GM23338 (cell line): ENCODE measurements at regions not wholly inside any gene's neighbourhood (a gene's known extent, or its start where the extent isn't known, plus 50 kb on each side); places are given as distances from the start of the nearest gene placed in this dataset.

ENCODE experiments used
- ATAC-seq: fragments of 200-7000 bp; cut with Tn5 transposase; 3 replicates; pipeline ENCODE4 v1.9.1; 2020
- DNase-seq: peaks from one replicate; pipeline ENCODE4 v3.0.0-alpha.2; 2015; ENCODE audit warnings: low spot score
- H2AFZ ChIP-seq: fragments of 200-600 bp; sonication (generic); 2 replicates; pipeline ENCODE4 v1.8.0; 2016; ENCODE audit warnings: antibody characterized with exemption, mild to moderate bottlenecking, moderate library complexity
- H3F3A ChIP-seq: fragments of 200-600 bp; sonication (generic); replicated peaks from 2 replicates; pipeline ENCODE4 v1.8.0; 2017; ENCODE audit warnings: antibody characterized with exemption, mixed run types, low read depth
- H3K27ac ChIP-seq: fragments of 200-600 bp; sonication (generic); 2 replicates; pipeline ENCODE4 v1.6.1; 2016; ENCODE audit warnings: low read depth
- H3K27me3 ChIP-seq: fragments of 200-600 bp; sonication (generic); 2 replicates; pipeline ENCODE4 v1.8.0; 2016; ENCODE audit warnings: mild to moderate bottlenecking, mixed run types, moderate library complexity; ENCODE audit not compliant: insufficient read depth
- H3K36me3 ChIP-seq: fragments of 200-600 bp; sonication (generic); 2 replicates; pipeline ENCODE4 v1.8.0; 2016; ENCODE audit warnings: mild to moderate bottlenecking; ENCODE audit not compliant: insufficient read depth
- H3K4me1 ChIP-seq: fragments of 200-600 bp; sonication (generic); 2 replicates; pipeline ENCODE4 v1.8.0; 2016; ENCODE audit warnings: mild to moderate bottlenecking, moderate library complexity; ENCODE audit not compliant: insufficient read depth
- H3K4me2 ChIP-seq: fragments of 200-600 bp; sonication (generic); 2 replicates; pipeline ENCODE4 v1.7.1; 2017; ENCODE audit warnings: mixed run types
- H3K4me3 ChIP-seq: fragments of 200-600 bp; sonication (generic); 2 replicates; pipeline ENCODE4 v1.6.1; 2016; ENCODE audit warnings: mixed run types
- H3K79me2 ChIP-seq: fragments of 200-600 bp; sonication (generic); replicated peaks from 2 replicates; pipeline ENCODE4 v1.8.0; 2017; ENCODE audit warnings: mild to moderate bottlenecking; ENCODE audit not compliant: insufficient read depth
- H3K9me2 ChIP-seq: fragments of 200-600 bp; sonication (generic); 2 replicates; pipeline ENCODE4 v1.8.0; 2017; ENCODE audit not compliant: insufficient read depth
- H4K20me1 ChIP-seq: fragments of 200-600 bp; sonication (generic); replicated peaks from 2 replicates; pipeline ENCODE4 v1.8.0; 2017; ENCODE audit warnings: mild to moderate bottlenecking; ENCODE audit not compliant: insufficient read depth
- H3K27ac Mint-ChIP-seq: 2 replicates; pipeline ENCODE4 v1.8.0; 2020; ENCODE audit warnings: inconsistent platforms, mild to moderate bottlenecking, moderate library complexity, mixed read lengths
- H3K27me3 Mint-ChIP-seq: 3 replicates; pipeline ENCODE4 v1.8.0; 2022; ENCODE audit warnings: low read depth, mild to moderate bottlenecking, moderate library complexity, mixed read lengths, inconsistent platforms; ENCODE audit not compliant: insufficient read depth, poor library complexity
- H3K36me3 Mint-ChIP-seq: 3 replicates; pipeline ENCODE4 v1.8.0; 2021; ENCODE audit warnings: low read depth, mild to moderate bottlenecking, inconsistent platforms, moderate library complexity, mixed read lengths
- H3K4me1 Mint-ChIP-seq: 3 replicates; pipeline ENCODE4 v1.8.0; 2020; ENCODE audit warnings: mild to moderate bottlenecking, inconsistent platforms, mixed read lengths
- H3K4me3 Mint-ChIP-seq: 3 replicates; pipeline ENCODE4 v1.8.0; 2021; ENCODE audit warnings: moderate library complexity, mild to moderate bottlenecking, inconsistent platforms, mixed read lengths
- H3K9me3 Mint-ChIP-seq: 3 replicates; pipeline ENCODE4 v1.8.0; 2020; ENCODE audit warnings: moderate library complexity, mild to moderate bottlenecking, inconsistent platforms, mixed read lengths
- CREB1 ChIP-seq: fragments of 250-450 bp; sonication (Bioruptor Pico); IDR thresholded peaks from 2 replicates; pipeline ENCODE4 v1.5.0; 2020; ENCODE audit warnings: low read depth, mild to moderate bottlenecking, moderate library complexity
- CTCF ChIP-seq, 2 experiments: fragments of 200-600 bp in 1 of 2; sonication (generic) in 1 of 2; conservative IDR thresholded peaks; 2 replicates each; pipeline versions ENCODE4 v1.5.1 to v1.6.1; 2016 to 2017; ENCODE audit warnings: antibody characterized with exemption in 2 of 2, low read depth in 2 of 2, mild to moderate bottlenecking in 2 of 2, moderate library complexity in 1 of 2
- ETS1 ChIP-seq: IDR thresholded peaks from 2 replicates; pipeline ENCODE4 v1.6.1; 2016; ENCODE audit warnings: antibody characterized with exemption
- EZH2 ChIP-seq: fragments of 200-600 bp; sonication (generic); IDR thresholded peaks from one replicate; pipeline ENCODE4 v1.8.0; 2017; ENCODE audit warnings: antibody characterized with exemption, mild to moderate bottlenecking, low read depth; ENCODE audit not compliant: unreplicated experiment
- EZH2phosphoT487 ChIP-seq: fragments of 200-600 bp; sonication (generic); IDR thresholded peaks from one replicate; pipeline ENCODE4 v1.8.1; 2018; ENCODE audit warnings: antibody characterized with exemption; ENCODE audit not compliant: unreplicated experiment
- JUNB ChIP-seq: IDR thresholded peaks from one replicate; pipeline ENCODE4 v1.6.1; 2016; ENCODE audit warnings: antibody characterized with exemption; ENCODE audit not compliant: unreplicated experiment
- NANOG ChIP-seq: IDR thresholded peaks from 2 replicates; pipeline ENCODE4 v1.6.1; 2016; ENCODE audit warnings: antibody characterized with exemption, borderline replicate concordance
- POLR2AphosphoS5 ChIP-seq: IDR thresholded peaks from 2 replicates; pipeline ENCODE4 v1.6.1; 2016; ENCODE audit warnings: antibody characterized with exemption, low read depth
- STAT1 ChIP-seq: IDR thresholded peaks from one replicate; pipeline ENCODE4 v1.6.1; 2016; ENCODE audit warnings: antibody characterized with exemption; ENCODE audit not compliant: unreplicated experiment
- ZNF114 ChIP-seq: fragments of 250-450 bp; sonication (Bioruptor Pico); IDR thresholded peaks from 2 replicates; pipeline ENCODE4 v1.5.0; 2020; ENCODE audit warnings: mild to moderate bottlenecking, moderate library complexity
- ZNF331 ChIP-seq: fragments of 250-450 bp; sonication (Bioruptor Pico); IDR thresholded peaks from 2 replicates; pipeline ENCODE4 v1.5.0; 2020; ENCODE audit warnings: low read depth, mild to moderate bottlenecking, moderate library complexity
- ZNF462 ChIP-seq: fragments of 250-450 bp; sonication (Bioruptor Pico); IDR thresholded peaks from 2 replicates; pipeline ENCODE4 v1.5.0; 2020; ENCODE audit warnings: mild to moderate bottlenecking, moderate library complexity

- TF ChIP-seq ETS1, result no peak
- no peak for TF ChIP-seq CTCF (conservative IDR thresholded peaks at IDR 0.05; ENCODE audit: low read depth in 2 of 2)
- TF ChIP-seq NANOG, result no peak
- no peak for TF ChIP-seq STAT1
- no peak for TF ChIP-seq ZNF331
- TF ChIP-seq JUNB, result no peak
- no peak for TF ChIP-seq EZH2phosphoT487
- TF ChIP-seq POLR2AphosphoS5, result no peak
Observed at GRCh38 chr4:152267811-152268210, 268.1 kb downstream of the FBXW7 start (continued).

GRCh38 chr4:152266831-152267480 is 268.9 kb downstream of the FBXW7 start:
- Histone ChIP-seq H2AFZ (no peak overlapping the region), H3K27me3 (no peaks in the 10 kb centered on the region), H3K36me3 (no peaks in the 10 kb centered on the region), H3K4me3 (no peak overlapping the region), H3K9me2 (0 out of 2 replicates have a peak, but pooled peaks cover 7% of the 10 kb centered on the region), H3K4me2 (no peak overlapping the region), H3K4me1 (no peaks in the 10 kb centered on the region), H3K79me2 (no peaks in the 10 kb centered on the region), H4K20me1 (no peaks in the 10 kb centered on the region), H3K27ac (no peak overlapping the region), H3F3A (no peaks in the 10 kb centered on the region)
- Mint-ChIP-seq H3K9me3 (no peaks in the 10 kb centered on the region), H3K4me1 (no peaks in the 10 kb centered on the region), H3K27me3 (peaks cover 4% of the 10 kb centered on the region), H3K4me3 (no peak overlapping the region), H3K27ac (no peak overlapping the region), H3K36me3 (no peaks in the 10 kb centered on the region)
- ATAC-seq (no peak), DNase-seq (no peak)
- TF ChIP-seq EZH2 (no peak), ZNF114 (no peak), ETS1 (no peak), EZH2phosphoT487 (no peak), ZNF462 (CRISPR knock-in tag) (no peak), CTCF (conservative IDR thresholded peaks at IDR 0.05; ENCODE audit: low read depth in 2 of 2) (no peak), STAT1 (no peak), NANOG (no peak), CREB1 (CRISPR knock-in tag) (no peak)
